ENCODE measurements at regions not wholly inside any gene's neighbourhood (a gene's known extent, or its start where the extent isn't known, plus 50 kb on each side); places are given as distances from the start of the nearest gene placed in this dataset.

DNA sequence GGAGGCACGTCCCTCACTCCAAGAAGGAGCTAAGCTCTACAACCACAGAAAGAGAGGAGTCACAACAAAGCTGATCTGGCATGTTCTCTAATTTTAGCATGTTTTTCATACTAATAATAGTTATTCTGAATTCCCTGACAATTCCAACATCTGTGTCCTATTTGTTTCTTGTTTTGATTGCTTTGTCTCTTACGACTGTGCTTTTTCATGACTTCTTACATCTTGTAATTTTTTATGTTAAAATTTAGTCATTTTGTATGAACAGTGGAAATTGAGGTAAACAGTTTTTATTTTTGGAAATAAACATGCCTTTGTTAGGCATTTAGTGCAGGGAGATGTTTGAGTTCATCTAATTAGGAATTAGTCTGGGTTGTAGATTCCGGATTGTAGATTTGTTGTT, 668.1 kb upstream of the EDIL3 start:
- no peak for TF ChIP-seq JUNB (CRISPR knock-in tag; IDR thresholded peaks at IDR 0.05; ENCODE audit: borderline replicate concordance)
- TF ChIP-seq, protein P1, sequence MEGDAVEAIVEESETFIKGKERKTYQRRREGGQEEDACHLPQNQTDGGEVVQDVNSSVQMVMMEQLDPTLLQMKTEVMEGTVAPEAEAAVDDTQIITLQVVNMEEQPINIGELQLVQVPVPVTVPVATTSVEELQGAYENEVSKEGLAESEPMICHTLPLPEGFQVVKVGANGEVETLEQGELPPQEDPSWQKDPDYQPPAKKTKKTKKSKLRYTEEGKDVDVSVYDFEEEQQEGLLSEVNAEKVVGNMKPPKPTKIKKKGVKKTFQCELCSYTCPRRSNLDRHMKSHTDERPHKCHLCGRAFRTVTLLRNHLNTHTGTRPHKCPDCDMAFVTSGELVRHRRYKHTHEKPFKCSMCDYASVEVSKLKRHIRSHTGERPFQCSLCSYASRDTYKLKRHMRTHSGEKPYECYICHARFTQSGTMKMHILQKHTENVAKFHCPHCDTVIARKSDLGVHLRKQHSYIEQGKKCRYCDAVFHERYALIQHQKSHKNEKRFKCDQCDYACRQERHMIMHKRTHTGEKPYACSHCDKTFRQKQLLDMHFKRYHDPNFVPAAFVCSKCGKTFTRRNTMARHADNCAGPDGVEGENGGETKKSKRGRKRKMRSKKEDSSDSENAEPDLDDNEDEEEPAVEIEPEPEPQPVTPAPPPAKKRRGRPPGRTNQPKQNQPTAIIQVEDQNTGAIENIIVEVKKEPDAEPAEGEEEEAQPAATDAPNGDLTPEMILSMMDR (CRISPR knock-in tag; IDR thresholded peaks at IDR 0.05): no peak
- no peak for TF ChIP-seq ZNF652 (CRISPR knock-in tag; IDR thresholded peaks at IDR 0.05; ENCODE audit: borderline replicate concordance, low read depth)
- TF ChIP-seq, protein P2, sequence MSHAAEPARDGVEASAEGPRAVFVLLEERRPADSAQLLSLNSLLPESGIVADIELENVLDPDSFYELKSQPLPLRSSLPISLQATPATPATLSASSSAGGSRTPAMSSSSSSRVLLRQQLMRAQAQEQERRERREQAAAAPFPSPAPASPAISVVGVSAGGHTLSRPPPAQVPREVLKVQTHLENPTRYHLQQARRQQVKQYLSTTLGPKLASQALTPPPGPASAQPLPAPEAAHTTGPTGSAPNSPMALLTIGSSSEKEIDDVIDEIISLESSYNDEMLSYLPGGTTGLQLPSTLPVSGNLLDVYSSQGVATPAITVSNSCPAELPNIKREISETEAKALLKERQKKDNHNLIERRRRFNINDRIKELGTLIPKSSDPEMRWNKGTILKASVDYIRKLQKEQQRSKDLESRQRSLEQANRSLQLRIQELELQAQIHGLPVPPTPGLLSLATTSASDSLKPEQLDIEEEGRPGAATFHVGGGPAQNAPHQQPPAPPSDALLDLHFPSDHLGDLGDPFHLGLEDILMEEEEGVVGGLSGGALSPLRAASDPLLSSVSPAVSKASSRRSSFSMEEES (CRISPR knock-in tag; IDR thresholded peaks at IDR 0.05): no peak
- TF ChIP-seq CBX5 (CRISPR knock-in tag; IDR thresholded peaks at IDR 0.05; ENCODE audit: borderline replicate concordance): no peak
- TF ChIP-seq, protein P3, sequence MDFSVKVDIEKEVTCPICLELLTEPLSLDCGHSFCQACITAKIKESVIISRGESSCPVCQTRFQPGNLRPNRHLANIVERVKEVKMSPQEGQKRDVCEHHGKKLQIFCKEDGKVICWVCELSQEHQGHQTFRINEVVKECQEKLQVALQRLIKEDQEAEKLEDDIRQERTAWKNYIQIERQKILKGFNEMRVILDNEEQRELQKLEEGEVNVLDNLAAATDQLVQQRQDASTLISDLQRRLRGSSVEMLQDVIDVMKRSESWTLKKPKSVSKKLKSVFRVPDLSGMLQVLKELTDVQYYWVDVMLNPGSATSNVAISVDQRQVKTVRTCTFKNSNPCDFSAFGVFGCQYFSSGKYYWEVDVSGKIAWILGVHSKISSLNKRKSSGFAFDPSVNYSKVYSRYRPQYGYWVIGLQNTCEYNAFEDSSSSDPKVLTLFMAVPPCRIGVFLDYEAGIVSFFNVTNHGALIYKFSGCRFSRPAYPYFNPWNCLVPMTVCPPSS (IDR thresholded peaks at IDR 0.05): no peak

Data from HepG2 (cell line).